Cerebellar nuclear complex (tissue), 1 donor: ENCODE measurements at regions not wholly inside any gene's neighbourhood (a gene's known extent, or its start where the extent isn't known, plus 50 kb on each side); places are given as distances from the start of the nearest gene placed in this dataset.
"Not testable (repeated sequence)": the region's sequence is repeated elsewhere in the genome, so short reads cannot be mapped to it uniquely, and the experiment has no call there.

Experiments
- DNase-seq, 2 experiments: peaks; one replicate each; lab custom pipeline; 2025; lab: John Stamatoyannopoulos, UW

- DNase-seq = no peak
These were observed 54.1 kb downstream of the MAFB start for GRCh38 chr20:40634891-40635290.

DNA sequence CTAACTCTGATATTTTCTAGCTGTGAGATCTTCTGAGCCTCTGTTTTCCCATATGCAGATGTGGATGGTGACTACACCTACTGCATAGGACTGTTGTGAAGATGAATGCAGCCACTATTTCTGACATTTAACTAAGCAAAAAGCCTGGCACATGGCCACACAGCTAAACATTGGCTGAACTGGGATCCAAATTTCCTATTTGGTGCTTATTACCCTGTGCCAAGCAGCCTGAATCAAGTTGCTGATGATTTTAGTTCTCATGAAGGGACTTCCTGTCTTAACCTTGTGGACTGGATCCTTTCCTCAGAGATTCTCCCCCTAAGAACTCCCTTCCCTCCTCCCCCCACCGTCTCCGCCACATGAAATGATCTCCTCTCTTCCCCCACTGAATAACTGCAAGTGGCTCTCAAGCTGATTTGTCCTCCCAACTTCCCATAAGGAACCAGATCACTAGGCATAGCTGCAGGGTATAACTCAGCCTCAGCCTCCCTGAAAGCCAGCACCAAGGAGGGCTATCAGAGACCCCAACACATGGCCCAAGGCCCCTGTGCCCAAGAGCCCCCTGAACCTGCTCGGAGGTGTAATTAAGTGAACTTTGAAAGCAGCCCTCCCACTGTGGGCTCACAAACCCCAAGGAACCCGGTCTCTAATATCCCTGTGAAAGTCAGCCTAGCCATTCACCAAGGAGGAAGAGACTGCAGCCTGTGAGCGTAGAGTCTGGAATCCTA lies 55.7 kb downstream of the MAFB start:
- DNase-seq = no peak

DNA sequence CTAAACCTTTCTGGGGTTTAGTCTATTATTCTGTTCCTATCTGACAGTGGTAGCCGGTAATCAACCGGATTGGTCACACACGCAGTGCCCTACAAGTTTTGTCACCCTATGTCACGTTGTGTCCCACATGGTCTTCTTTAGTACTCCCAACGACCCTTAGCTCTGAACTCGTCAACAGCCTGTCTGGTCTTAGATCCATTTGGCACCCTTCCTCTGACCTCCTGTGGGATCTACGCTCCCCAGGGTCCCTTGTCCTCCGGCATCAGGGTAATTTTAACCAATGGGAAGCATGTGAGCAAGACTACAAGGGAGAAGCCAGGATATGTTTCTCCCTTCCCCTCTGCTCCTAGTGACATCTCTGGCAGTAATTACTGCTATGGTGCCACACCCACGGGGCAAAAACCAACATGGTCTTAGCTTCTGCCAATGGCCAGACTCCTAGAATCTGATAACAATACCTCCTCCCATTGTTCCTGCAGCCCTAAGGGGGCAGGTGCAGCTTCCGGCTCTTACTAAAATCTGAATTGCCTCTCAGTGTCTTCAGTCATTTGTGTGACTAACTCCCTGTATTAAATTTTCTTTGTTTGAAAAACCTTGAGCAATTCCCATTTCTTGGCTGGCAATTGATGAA lies 56.6 kb downstream of the MAFB start:
- no peak for DNase-seq

GRCh38 chr20:40631119-40631631 lies 57.9 kb downstream of the MAFB start:
- DNase-seq = no peak

DNA sequence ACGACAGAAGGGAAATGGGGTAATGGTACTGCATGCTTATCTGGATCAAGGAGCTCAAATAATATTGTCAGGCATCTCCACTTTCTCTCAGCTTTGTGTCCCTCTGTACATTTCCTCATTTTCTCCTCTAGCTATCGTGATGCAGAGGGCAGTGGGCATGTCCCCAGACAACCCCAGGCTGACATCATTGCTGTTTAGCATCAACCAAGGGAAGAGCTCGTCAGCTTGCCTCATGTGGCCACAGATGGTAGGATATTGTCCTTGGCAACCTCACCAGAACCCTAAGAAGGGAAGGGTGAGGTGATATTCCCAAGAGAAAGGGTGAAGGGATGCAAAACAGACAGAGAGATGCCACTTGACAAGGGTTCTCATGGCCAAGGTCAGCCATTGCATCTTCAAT lies 58.3 kb downstream of the MAFB start:
- DNase-seq = no peak

GRCh38 chr20:40630099-40630498 lies 58.9 kb downstream of the MAFB start:
- DNase-seq = no peak

DNA sequence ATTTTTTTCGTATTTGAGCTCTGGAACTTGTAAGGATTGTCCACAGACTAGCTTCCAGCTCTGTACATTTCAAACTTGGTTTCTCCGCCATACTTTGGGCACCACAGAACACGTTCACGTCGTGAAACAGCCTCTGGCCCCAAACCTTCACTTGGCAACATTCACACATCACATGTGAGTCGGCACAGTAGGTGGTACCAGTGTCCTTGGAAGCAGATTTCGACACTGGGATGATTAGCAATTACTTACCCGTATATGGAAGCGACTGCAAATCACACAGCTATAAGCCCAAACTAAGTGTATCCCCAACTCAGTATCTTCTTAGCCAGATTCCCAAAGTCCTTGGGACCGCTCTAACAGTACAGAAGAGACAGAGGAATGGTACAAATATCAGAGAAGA lies 60.2 kb downstream of the MAFB start:
- DNase-seq = no peak

- DNase-seq = not testable (repeated sequence)
These were observed 70.0 kb downstream of the MAFB start for GRCh38 chr20:40619053-40619452.

GRCh38 chr20:40617594-40617993 lies 71.4 kb downstream of the MAFB start:
- DNase-seq = no peak

- DNase-seq = no peak
These were observed 76.2 kb downstream of the MAFB start for GRCh38 chr20:40612837-40613236.

GRCh38 chr20:40612247-40612646 lies 76.8 kb downstream of the MAFB start:
- DNase-seq = no peak

DNA sequence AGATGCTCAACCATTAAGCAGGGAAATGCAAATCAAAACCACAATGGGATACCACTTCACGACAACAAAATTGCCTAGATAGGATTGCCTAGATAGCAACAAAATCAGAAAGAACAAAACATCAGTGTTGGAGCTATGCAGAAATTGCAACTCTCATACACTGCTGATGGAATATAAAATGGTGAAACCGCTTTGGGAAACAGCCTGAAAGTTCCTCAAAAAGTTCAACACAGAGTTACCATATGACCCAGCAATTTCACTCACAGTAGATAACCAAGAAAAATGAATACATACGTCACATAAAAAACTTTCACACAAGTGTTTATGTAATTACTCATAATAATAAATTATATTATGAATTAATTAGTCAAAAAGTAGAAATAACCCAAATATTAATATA lies 78.3 kb downstream of the MAFB start:
- DNase-seq = no peak

GRCh38 chr20:40607927-40608326 lies 81.1 kb downstream of the MAFB start:
- DNase-seq = peak in 1 of 2 experiments; percentile 3

- no peak for DNase-seq
These were observed 82.4 kb downstream of the MAFB start for GRCh38 chr20:40606660-40607059.

- DNase-seq = no peak
These were observed 82.8 kb downstream of the MAFB start for GRCh38 chr20:40606237-40606636.

- DNase-seq = no peak
These were observed 84.6 kb downstream of the MAFB start for GRCh38 chr20:40604416-40604815.

GRCh38 chr20:40603057-40603651 lies 85.9 kb downstream of the MAFB start:
- DNase-seq = no peak

GRCh38 chr20:40602381-40602780 lies 86.7 kb downstream of the MAFB start:
- no peak for DNase-seq

DNA sequence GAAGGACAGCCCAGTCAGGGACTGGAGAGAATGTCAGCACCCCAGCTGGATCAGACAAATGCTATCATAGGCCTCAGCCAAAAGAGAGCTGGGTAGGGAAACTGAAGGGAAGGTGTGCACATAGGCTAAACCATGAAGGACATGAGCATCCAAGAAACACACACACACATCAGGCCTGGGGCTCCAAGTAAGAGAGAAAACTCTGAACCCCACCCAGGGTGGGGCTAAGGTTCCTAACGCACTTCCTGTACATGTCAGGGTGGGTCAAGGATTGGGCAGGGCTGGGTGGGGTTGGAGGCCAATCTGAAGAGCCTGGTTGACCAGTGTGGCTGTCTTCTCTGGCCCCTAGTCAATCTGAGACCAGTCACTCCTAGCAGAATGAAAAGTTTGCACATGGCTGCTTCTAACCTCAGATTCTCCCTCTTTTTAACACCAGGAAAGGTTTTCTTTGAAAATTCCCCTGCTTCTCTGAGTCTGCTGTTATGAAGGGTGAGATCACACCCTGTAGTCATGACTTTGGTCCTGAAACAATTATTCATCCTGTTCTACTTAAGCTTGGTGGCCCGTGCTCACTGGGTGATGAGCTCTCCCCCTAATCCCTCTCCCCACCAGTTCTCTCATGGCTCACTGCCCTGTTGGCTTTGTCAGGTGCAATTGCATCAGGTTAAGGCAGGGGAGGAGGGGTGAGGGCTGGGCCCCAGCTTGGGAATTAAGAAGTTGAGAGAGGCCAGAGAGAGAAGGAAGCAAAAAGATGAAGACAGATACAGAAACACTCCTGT lies 88.4 kb downstream of the MAFB start:
- DNase-seq = no peak

DNA sequence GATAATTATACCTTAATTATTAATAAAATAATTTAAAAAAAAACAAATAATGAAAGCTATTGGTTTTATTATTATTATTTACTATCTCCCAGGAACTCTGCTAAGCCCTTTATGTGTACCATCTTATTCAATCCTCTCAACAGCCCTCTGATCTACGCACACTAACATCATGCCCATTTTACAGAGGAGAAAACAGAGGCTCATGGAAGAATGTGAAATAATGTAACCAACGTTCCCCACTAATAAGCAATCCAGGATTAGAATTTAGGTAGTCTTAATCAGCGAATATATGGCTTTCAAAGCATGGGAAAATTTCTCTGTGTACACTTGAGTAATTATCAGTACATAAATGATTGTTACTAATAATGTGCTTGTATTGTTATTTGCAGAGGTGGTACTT lies 89.0 kb downstream of the MAFB start:
- DNase-seq = no peak

DNA sequence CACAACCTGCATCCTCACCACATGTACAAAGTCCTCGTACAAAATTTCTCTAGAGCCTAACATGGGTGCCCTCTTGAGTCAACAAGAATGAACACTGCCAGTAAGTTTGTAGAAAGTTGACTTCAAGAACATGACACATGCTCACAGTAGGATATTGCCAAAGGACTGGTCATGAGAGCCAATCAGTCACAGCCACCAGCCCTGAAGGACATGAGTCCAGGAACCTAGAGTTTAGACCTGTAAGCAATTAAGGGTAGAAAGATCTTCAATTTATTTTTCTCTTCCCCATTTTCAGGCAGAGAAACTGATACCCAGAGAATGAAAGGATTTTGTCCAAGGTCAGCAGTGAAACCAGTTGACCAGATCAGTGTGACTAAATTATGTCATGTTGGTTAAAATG lies 96.1 kb downstream of the MAFB start:
- DNase-seq = no peak

GRCh38 chr20:40591536-40591935 lies 97.5 kb downstream of the MAFB start:
- no peak for DNase-seq
